ENCODE measurements at regions not wholly inside any gene's neighbourhood (a gene's known extent, or its start where the extent isn't known, plus 50 kb on each side); places are given as distances from the start of the nearest gene placed in this dataset.

DNA sequence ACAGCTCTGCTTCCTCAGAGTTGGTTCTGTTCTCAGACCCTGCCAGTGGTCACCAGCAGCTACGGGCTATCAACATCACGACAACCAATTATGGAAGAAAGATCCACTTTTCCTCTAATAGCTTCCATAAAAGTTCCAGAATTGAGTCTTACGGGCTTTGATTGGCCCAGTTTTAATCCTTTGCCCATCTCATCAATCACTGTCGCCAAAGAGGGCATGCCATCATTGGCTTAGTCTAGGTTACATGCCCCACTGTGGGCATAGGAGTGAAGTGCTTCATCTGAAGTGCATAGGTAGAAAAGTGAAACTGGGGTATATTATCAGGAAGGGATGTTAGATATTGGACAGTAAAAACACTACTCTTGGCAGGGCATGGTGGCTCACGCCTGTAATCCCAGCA lies 76.6 kb upstream of the DHX40 start:
- TF ChIP-seq POLR2A (IDR thresholded peaks at IDR 0.05; ENCODE audit: low read length) = no peak
- TF ChIP-seq GATA1 (IDR thresholded peaks at IDR 0.05; ENCODE audit: low read depth, low read length) = no peak

All from erythroblast (primary cell).